ENCODE measurements at regions not wholly inside any gene's neighbourhood (a gene's known extent, or its start where the extent isn't known, plus 50 kb on each side); places are given as distances from the start of the nearest gene placed in this dataset.

DNA sequence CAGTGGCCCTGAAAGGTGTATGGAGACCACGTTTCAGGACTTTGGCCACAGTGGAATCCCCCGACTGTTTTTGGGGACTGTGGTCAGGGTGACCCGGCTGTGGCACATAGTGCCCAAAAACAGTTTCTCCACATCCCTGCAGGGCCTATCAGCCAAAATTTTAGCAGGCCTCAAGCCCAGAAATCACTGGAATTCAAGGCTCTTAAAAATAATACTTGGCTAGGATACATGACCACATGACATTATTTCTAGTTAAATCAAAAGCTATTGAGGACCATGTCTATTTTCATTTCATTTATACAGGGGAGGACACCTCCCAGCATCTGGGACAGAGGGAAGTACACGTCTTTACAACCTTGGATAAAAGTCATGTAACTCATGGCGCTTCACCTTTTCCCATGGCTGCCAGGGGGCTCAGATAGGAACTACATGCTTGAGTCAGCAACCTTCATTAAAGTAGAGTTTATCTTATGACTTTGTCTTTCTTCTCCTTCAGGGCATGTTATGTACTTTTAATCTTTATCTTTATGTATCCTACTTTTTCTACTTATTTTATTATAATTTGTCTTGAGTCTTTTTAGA, 70.8 kb upstream of the CD93 start:
- Mint-ChIP-seq H3K9me3 (no peaks in the 10 kb centered on the region), H3K4me1 (peaks cover 35% of the 10 kb centered on the region), H3K27ac (no peak overlapping the region), H3K4me3 (no peak overlapping the region), H3K27me3 (ENCODE audit: low read depth) (peaks cover 6% of the 10 kb centered on the region), H3K36me3 (ENCODE audit: low read depth) (no peaks in the 10 kb centered on the region)
- TF ChIP-seq, protein P1, sequence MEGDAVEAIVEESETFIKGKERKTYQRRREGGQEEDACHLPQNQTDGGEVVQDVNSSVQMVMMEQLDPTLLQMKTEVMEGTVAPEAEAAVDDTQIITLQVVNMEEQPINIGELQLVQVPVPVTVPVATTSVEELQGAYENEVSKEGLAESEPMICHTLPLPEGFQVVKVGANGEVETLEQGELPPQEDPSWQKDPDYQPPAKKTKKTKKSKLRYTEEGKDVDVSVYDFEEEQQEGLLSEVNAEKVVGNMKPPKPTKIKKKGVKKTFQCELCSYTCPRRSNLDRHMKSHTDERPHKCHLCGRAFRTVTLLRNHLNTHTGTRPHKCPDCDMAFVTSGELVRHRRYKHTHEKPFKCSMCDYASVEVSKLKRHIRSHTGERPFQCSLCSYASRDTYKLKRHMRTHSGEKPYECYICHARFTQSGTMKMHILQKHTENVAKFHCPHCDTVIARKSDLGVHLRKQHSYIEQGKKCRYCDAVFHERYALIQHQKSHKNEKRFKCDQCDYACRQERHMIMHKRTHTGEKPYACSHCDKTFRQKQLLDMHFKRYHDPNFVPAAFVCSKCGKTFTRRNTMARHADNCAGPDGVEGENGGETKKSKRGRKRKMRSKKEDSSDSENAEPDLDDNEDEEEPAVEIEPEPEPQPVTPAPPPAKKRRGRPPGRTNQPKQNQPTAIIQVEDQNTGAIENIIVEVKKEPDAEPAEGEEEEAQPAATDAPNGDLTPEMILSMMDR (IDR thresholded peaks at IDR 0.05; ENCODE audit: unreplicated experiment in 3 of 3): no peak

DNA sequence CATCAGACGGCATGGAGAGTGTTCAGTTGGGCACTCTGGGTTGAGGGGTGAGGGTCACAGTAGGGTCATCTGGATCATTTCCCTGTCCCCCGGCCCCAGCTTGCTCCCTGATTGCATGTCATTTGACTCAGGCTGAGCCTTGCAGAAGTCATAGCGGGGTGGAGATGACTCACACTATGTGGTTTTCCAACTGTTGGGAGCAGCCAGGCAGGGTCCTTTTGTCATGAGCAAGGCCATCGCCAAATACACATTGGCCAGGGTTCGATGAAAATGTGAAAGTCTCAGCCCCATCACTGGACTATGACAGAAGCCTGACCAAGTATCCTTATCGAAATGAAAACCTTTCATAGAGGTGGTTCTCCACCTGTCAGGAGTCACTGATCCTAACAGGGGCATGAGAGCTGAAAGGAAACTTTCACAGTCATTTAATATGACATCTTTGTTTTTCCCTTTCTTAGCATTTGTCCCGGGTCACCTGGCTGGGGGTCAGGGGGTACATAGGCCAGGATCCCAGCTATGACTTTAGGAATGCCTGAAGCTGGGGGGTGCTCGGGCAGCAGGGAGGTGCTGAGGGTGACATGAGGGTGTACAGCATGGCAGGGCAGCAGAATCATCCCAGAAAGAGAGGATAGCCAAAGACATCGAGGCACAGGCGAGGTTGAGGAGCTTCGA, 70.2 kb upstream of the CD93 start:
- no peaks in the 10 kb centered on the region for H3K36me3 Mint-ChIP-seq (ENCODE audit: low read depth)
- H3K9me3 Mint-ChIP-seq: no peaks in the 10 kb centered on the region

DNA sequence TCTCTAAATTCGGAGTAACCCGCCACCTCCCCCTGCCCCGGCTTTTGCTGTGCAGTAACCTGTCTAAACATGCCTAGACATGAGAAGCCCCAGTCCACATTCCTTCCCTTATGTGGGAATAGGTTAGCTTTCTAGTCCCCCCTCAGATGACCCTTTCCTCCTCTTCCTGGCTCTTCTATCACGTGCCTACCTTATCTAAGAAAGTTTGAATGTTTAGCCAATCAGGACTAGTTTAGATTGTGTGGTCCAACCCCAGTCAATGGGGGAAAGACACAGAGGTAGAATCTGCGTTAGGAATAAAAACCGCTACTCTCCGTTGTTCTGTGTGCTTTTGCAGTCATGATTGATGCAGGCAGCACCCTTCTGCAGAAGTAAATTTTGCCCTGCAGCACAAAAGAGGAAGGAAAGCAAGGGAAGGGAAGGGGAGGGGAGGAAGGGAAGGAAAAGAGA, 69.0 kb upstream of the CD93 start:
- H3K27ac Mint-ChIP-seq: no peak overlapping the region
- no peaks in the 10 kb centered on the region for H3K36me3 Mint-ChIP-seq (ENCODE audit: low read depth)
- H3K4me1 Mint-ChIP-seq: peaks cover 32% of the 10 kb centered on the region
- no peaks in the 10 kb centered on the region for H3K9me3 Mint-ChIP-seq
- H3K27me3 Mint-ChIP-seq (ENCODE audit: low read depth): peaks cover 7% of the 10 kb centered on the region
- H3K4me3 Mint-ChIP-seq: no peak overlapping the region
- TF ChIP-seq, protein P1 (IDR thresholded peaks at IDR 0.05; ENCODE audit: unreplicated experiment in 3 of 3): no peak

More for the DNA sequence above, 70.2 kb upstream of the CD93 start:
- TF ChIP-seq, protein P1 (IDR thresholded peaks at IDR 0.05; ENCODE audit: unreplicated experiment in 3 of 3): no peak
- H3K4me1 Mint-ChIP-seq: peaks cover 40% of the 10 kb centered on the region
- no peak overlapping the region for H3K27ac Mint-ChIP-seq
- no peak overlapping the region for H3K4me3 Mint-ChIP-seq
- H3K27me3 Mint-ChIP-seq (ENCODE audit: low read depth): peaks cover 7% of the 10 kb centered on the region

DNA sequence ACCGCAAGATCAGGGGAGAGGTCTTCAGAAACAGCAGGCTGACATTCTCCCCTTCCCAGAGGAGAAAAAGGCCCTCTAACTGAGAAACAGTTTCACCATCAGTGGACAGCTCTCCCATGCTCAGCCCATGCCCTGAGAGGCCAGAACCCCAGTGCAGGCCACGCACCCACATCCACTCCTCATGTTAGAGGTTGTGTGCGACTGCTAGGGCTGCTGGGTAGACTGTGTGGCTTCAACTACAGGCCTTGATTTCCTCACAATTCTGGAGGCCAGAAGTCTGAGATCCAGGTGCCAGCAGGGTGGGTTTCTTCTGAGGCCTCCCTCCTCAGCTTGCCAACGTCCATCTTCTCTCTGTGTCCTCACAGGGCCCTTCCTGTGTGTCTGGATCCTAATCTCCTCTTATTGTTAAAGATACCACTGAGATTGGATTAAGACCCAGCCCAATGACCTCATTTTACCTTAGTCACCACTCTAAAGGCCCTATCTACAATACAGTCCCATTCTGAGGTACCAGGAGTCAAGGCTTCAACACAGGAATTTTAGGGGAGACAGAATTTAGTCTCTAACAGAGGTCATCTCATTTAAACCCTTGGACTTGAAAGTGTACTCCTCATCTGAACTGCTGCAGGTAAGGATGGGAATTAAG, 67.7 kb upstream of the CD93 start:
- Mint-ChIP-seq H3K36me3 (ENCODE audit: low read depth) (no peaks in the 10 kb centered on the region), H3K4me3 (no peak overlapping the region), H3K27ac (no peak overlapping the region), H3K27me3 (ENCODE audit: low read depth) (peaks cover 12% of the 10 kb centered on the region), H3K9me3 (no peaks in the 10 kb centered on the region), H3K4me1 (peaks cover 20% of the 10 kb centered on the region)
- TF ChIP-seq, protein P1 (IDR thresholded peaks at IDR 0.05; ENCODE audit: unreplicated experiment in 3 of 3): no peak

DNA sequence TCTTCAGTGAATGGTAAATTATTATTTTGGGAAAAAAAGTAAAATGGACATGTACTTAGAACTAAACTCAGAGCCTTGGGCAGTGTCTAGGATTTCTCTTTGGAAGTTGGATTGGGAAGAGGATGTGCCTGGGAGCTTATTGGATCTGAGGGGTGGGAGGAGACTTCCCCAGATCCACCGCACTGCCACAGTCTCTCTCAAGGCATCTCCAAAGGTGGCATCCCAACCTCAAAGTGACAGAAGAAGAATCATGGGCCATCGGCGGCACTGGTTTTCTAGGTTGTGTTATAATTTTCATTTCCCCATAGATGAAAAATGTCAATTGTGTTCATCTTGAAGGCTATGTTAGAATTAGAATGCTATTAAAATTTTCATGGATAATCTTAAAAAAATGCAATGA, 66.8 kb upstream of the CD93 start:
- Mint-ChIP-seq H3K9me3 (no peaks in the 10 kb centered on the region), H3K27me3 (ENCODE audit: low read depth) (peaks cover 13% of the 10 kb centered on the region), H3K4me3 (no peak overlapping the region), H3K27ac (peak overlapping the region in 1 of 3 experiments; percentile 26), H3K36me3 (ENCODE audit: low read depth) (no peaks in the 10 kb centered on the region), H3K4me1 (peaks cover 20% of the 10 kb centered on the region)
- TF ChIP-seq, protein P1 (IDR thresholded peaks at IDR 0.05; ENCODE audit: unreplicated experiment in 3 of 3): no peak
